ENCODE measurements at regions not wholly inside any gene's neighbourhood (a gene's known extent, or its start where the extent isn't known, plus 50 kb on each side); places are given as distances from the start of the nearest gene placed in this dataset.
"Not testable (repeated sequence)": the region's sequence is repeated elsewhere in the genome, so short reads cannot be mapped to it uniquely, and the experiment has no call there.

- H3K27me3 ChIP-seq (ENCODE audit: control insufficient read depth, insufficient read depth, low read length); H3K9me3 ChIP-seq (ENCODE audit: control insufficient read depth, insufficient read depth, low read length); DNase-seq (ENCODE audit: low read depth, low spot score); H3K4me1 ChIP-seq (ENCODE audit: control insufficient read depth, insufficient read depth, low read length); H3K27ac ChIP-seq (ENCODE audit: low read length); H3K4me3 ChIP-seq (ENCODE audit: low read length); H3K36me3 ChIP-seq (ENCODE audit: control insufficient read depth, insufficient read depth, low read length): not testable (repeated sequence)
- no CpG with 5 or more reads among the region's 4 CpGs for WGBS (ENCODE audit: insufficient coverage, insufficient read length)
Observed at GRCh38 chr16:16722666-16723065, 343.7 kb downstream of the NPIPA7 start.

- not testable (repeated sequence) for H3K4me3 ChIP-seq (ENCODE audit: low read length); H3K4me1 ChIP-seq (ENCODE audit: control insufficient read depth, insufficient read depth, low read length); DNase-seq (ENCODE audit: low read depth, low spot score); H3K27me3 ChIP-seq (ENCODE audit: control insufficient read depth, insufficient read depth, low read length); H3K27ac ChIP-seq (ENCODE audit: low read length); H3K36me3 ChIP-seq (ENCODE audit: control insufficient read depth, insufficient read depth, low read length); H3K9me3 ChIP-seq (ENCODE audit: control insufficient read depth, insufficient read depth, low read length)
- WGBS (ENCODE audit: insufficient coverage, insufficient read length): no CpG with 5 or more reads among the region's 6 CpGs
Observed at GRCh38 chr16:16723819-16724519, 345.0 kb downstream of the NPIPA7 start.

- WGBS (ENCODE audit: insufficient coverage, insufficient read length): no CpG with 5 or more reads among the region's 2 CpGs
- H3K4me3 ChIP-seq (ENCODE audit: low read length); H3K4me1 ChIP-seq (ENCODE audit: control insufficient read depth, insufficient read depth, low read length); H3K36me3 ChIP-seq (ENCODE audit: control insufficient read depth, insufficient read depth, low read length); H3K27ac ChIP-seq (ENCODE audit: low read length); DNase-seq (ENCODE audit: low read depth, low spot score); H3K27me3 ChIP-seq (ENCODE audit: control insufficient read depth, insufficient read depth, low read length); H3K9me3 ChIP-seq (ENCODE audit: control insufficient read depth, insufficient read depth, low read length): not testable (repeated sequence)
Observed at GRCh38 chr16:16727048-16727447, 348.1 kb downstream of the NPIPA7 start.

- not testable (repeated sequence) for H3K36me3 ChIP-seq (ENCODE audit: control insufficient read depth, insufficient read depth, low read length); H3K4me1 ChIP-seq (ENCODE audit: control insufficient read depth, insufficient read depth, low read length); H3K9me3 ChIP-seq (ENCODE audit: control insufficient read depth, insufficient read depth, low read length); H3K27me3 ChIP-seq (ENCODE audit: control insufficient read depth, insufficient read depth, low read length); H3K4me3 ChIP-seq (ENCODE audit: low read length); H3K27ac ChIP-seq (ENCODE audit: low read length); DNase-seq (ENCODE audit: low read depth, low spot score)
- WGBS (ENCODE audit: insufficient coverage, insufficient read length): no CpG with 5 or more reads among the region's 1 CpG
Observed at GRCh38 chr16:16742573-16742972, 363.6 kb downstream of the NPIPA7 start.

GRCh38 chr16:16754992-16755667, 376.2 kb downstream of the NPIPA7 start:
- H3K36me3 ChIP-seq (ENCODE audit: control insufficient read depth, insufficient read depth, low read length); H3K4me3 ChIP-seq (ENCODE audit: low read length); H3K27me3 ChIP-seq (ENCODE audit: control insufficient read depth, insufficient read depth, low read length); H3K9me3 ChIP-seq (ENCODE audit: control insufficient read depth, insufficient read depth, low read length); H3K27ac ChIP-seq (ENCODE audit: low read length); DNase-seq (ENCODE audit: low read depth, low spot score); H3K4me1 ChIP-seq (ENCODE audit: control insufficient read depth, insufficient read depth, low read length): not testable (repeated sequence)
- no CpG with 5 or more reads among the region's 5 CpGs for WGBS (ENCODE audit: insufficient coverage, insufficient read length)

GRCh38 chr16:16763449-16763848, 384.5 kb downstream of the NPIPA7 start:
- H3K27me3 ChIP-seq (ENCODE audit: control insufficient read depth, insufficient read depth, low read length): no peaks in the 10 kb centered on the region
- no peak for DNase-seq (ENCODE audit: low read depth, low spot score)
- no peaks in the 10 kb centered on the region for H3K4me1 ChIP-seq (ENCODE audit: control insufficient read depth, insufficient read depth, low read length)
- H3K4me3 ChIP-seq (ENCODE audit: low read length): no peak overlapping the region
- WGBS (ENCODE audit: insufficient coverage, insufficient read length): no CpG with 5 or more reads among the region's 4 CpGs
- H3K27ac ChIP-seq (ENCODE audit: low read length): no peak overlapping the region
- no peaks in the 10 kb centered on the region for H3K9me3 ChIP-seq (ENCODE audit: control insufficient read depth, insufficient read depth, low read length)
- H3K36me3 ChIP-seq (ENCODE audit: control insufficient read depth, insufficient read depth, low read length): no peaks in the 10 kb centered on the region

- H3K4me3 ChIP-seq (ENCODE audit: low read length); H3K36me3 ChIP-seq (ENCODE audit: control insufficient read depth, insufficient read depth, low read length); H3K27ac ChIP-seq (ENCODE audit: low read length); H3K9me3 ChIP-seq (ENCODE audit: control insufficient read depth, insufficient read depth, low read length); DNase-seq (ENCODE audit: low read depth, low spot score); H3K4me1 ChIP-seq (ENCODE audit: control insufficient read depth, insufficient read depth, low read length); H3K27me3 ChIP-seq (ENCODE audit: control insufficient read depth, insufficient read depth, low read length): not testable (repeated sequence)
- no CpG with 5 or more reads among the region's 1 CpG for WGBS (ENCODE audit: insufficient coverage, insufficient read length)
Observed at GRCh38 chr16:16770717-16771116, 391.8 kb downstream of the NPIPA7 start.

GRCh38 chr16:16774389-16774788, 395.4 kb downstream of the NPIPA7 start:
- Histone ChIP-seq H3K4me1 (ENCODE audit: control insufficient read depth, insufficient read depth, low read length) (0 out of 2 replicates have a peak, but pooled peaks cover 2% of the 10 kb centered on the region), H3K9me3 (ENCODE audit: control insufficient read depth, insufficient read depth, low read length) (no peaks in the 10 kb centered on the region), H3K27me3 (ENCODE audit: control insufficient read depth, insufficient read depth, low read length) (no peaks in the 10 kb centered on the region), H3K27ac (ENCODE audit: low read length) (no peak overlapping the region), H3K4me3 (ENCODE audit: low read length) (no peak overlapping the region), H3K36me3 (ENCODE audit: control insufficient read depth, insufficient read depth, low read length) (no peaks in the 10 kb centered on the region)
- no peak for DNase-seq (ENCODE audit: low read depth, low spot score)
- WGBS (ENCODE audit: insufficient coverage, insufficient read length): no CpG with 5 or more reads among the region's 5 CpGs

GRCh38 chr16:16778332-16778731, 399.4 kb downstream of the NPIPA7 start:
- Histone ChIP-seq H3K27ac (ENCODE audit: low read length) (no peak overlapping the region), H3K4me3 (ENCODE audit: low read length) (no peak overlapping the region), H3K9me3 (ENCODE audit: control insufficient read depth, insufficient read depth, low read length) (no peaks in the 10 kb centered on the region), H3K36me3 (ENCODE audit: control insufficient read depth, insufficient read depth, low read length) (no peaks in the 10 kb centered on the region), H3K4me1 (ENCODE audit: control insufficient read depth, insufficient read depth, low read length) (0 out of 2 replicates have a peak, but pooled peaks cover 2% of the 10 kb centered on the region), H3K27me3 (ENCODE audit: control insufficient read depth, insufficient read depth, low read length) (no peaks in the 10 kb centered on the region)
- no CpG with 5 or more reads among the region's 1 CpG for WGBS (ENCODE audit: insufficient coverage, insufficient read length)
- DNase-seq (ENCODE audit: low read depth, low spot score): no peak

- no CpG with 5 or more reads among the region's 4 CpGs for WGBS (ENCODE audit: insufficient coverage, insufficient read length)
- Histone ChIP-seq H3K4me3 (ENCODE audit: low read length) (no peak overlapping the region), H3K27ac (ENCODE audit: low read length) (no peak overlapping the region), H3K4me1 (ENCODE audit: control insufficient read depth, insufficient read depth, low read length) (no peaks in the 10 kb centered on the region), H3K36me3 (ENCODE audit: control insufficient read depth, insufficient read depth, low read length) (no peaks in the 10 kb centered on the region), H3K9me3 (ENCODE audit: control insufficient read depth, insufficient read depth, low read length) (no peaks in the 10 kb centered on the region), H3K27me3 (ENCODE audit: control insufficient read depth, insufficient read depth, low read length) (no peaks in the 10 kb centered on the region)
- no peak for DNase-seq (ENCODE audit: low read depth, low spot score)
Observed at GRCh38 chr16:16780588-16780987, 401.6 kb downstream of the NPIPA7 start.

- WGBS (ENCODE audit: insufficient coverage, insufficient read length): no CpG with 5 or more reads among the region's 4 CpGs
- no peak for DNase-seq (ENCODE audit: low read depth, low spot score)
Observed at GRCh38 chr16:16782153-16782552, 403.2 kb downstream of the NPIPA7 start.

More at GRCh38 chr16:16782153-16782552, 403.2 kb downstream of the NPIPA7 start:
- no peak overlapping the region for H3K27ac ChIP-seq (ENCODE audit: low read length)
- no peak overlapping the region for H3K4me3 ChIP-seq (ENCODE audit: low read length)
- H3K36me3 ChIP-seq (ENCODE audit: control insufficient read depth, insufficient read depth, low read length): no peaks in the 10 kb centered on the region
- H3K9me3 ChIP-seq (ENCODE audit: control insufficient read depth, insufficient read depth, low read length): no peaks in the 10 kb centered on the region
- H3K4me1 ChIP-seq (ENCODE audit: control insufficient read depth, insufficient read depth, low read length): no peaks in the 10 kb centered on the region
- H3K27me3 ChIP-seq (ENCODE audit: control insufficient read depth, insufficient read depth, low read length): no peaks in the 10 kb centered on the region

Data from iPS DF 6.9 (cell line).